ENCODE measurements at regions not wholly inside any gene's neighbourhood (a gene's known extent, or its start where the extent isn't known, plus 50 kb on each side); places are given as distances from the start of the nearest gene placed in this dataset.

GRCh38 chr6:27135087-27135657 lies 112.3 kb upstream of the PRSS16 start (continued):
- no peak for TF ChIP-seq ZBTB40 (IDR thresholded peaks at IDR 0.05)
- no peak for TF ChIP-seq ZBTB40 (CRISPR knock-in tag; IDR thresholded peaks at IDR 0.05)
- TF ChIP-seq HDAC2 (CRISPR knock-in tag; IDR thresholded peaks at IDR 0.05): no peak
- TF ChIP-seq ZNF570 (CRISPR knock-in tag; IDR thresholded peaks at IDR 0.05; ENCODE audit: borderline replicate concordance): no peak

Measured in HepG2 (cell line).